ENCODE measurements at regions not wholly inside any gene's neighbourhood (a gene's known extent, or its start where the extent isn't known, plus 50 kb on each side); places are given as distances from the start of the nearest gene placed in this dataset.
A peak's percentile ranks its signal among the peaks of the same experiment; 100 is the strongest.

- no peak for DNase-seq
Measured at GRCh38 chr22:49157529-49158339, 669.9 kb downstream of the BRD1 start.

GRCh38 chr22:49156662-49157285 is 670.9 kb downstream of the BRD1 start:
- peak; percentile 97 for DNase-seq

- DNase-seq, result peak; percentile 14
Measured at GRCh38 chr22:49155770-49156580, 671.7 kb downstream of the BRD1 start.

GRCh38 chr22:49155039-49155769 is 672.5 kb downstream of the BRD1 start:
- DNase-seq, result peak; percentile 47

GRCh38 chr22:49154433-49154832 is 673.2 kb downstream of the BRD1 start:
- DNase-seq, result no peak

GRCh38 chr22:49153921-49154320 is 673.8 kb downstream of the BRD1 start:
- DNase-seq, result no peak

- no peak for DNase-seq
Measured at GRCh38 chr22:49152939-49153770, 674.5 kb downstream of the BRD1 start.

GRCh38 chr22:49152127-49152938 is 675.3 kb downstream of the BRD1 start:
- peak; percentile 90 for DNase-seq

- peak; percentile 46 for DNase-seq
Measured at GRCh38 chr22:49151256-49152126, 676.2 kb downstream of the BRD1 start.

- no peak for DNase-seq
Measured at GRCh38 chr22:49150801-49151221, 676.9 kb downstream of the BRD1 start.

GRCh38 chr22:49149721-49150608 is 677.7 kb downstream of the BRD1 start:
- DNase-seq, result no peak

GRCh38 chr22:49148895-49149418 is 678.7 kb downstream of the BRD1 start:
- no peak for DNase-seq

- no peak for DNase-seq
Measured at GRCh38 chr22:49147617-49148175, 680.0 kb downstream of the BRD1 start.

GRCh38 chr22:49147171-49147570 is 680.5 kb downstream of the BRD1 start:
- DNase-seq, result no peak

- no peak for DNase-seq
Measured at GRCh38 chr22:49146511-49146910, 681.2 kb downstream of the BRD1 start.

- no peak for DNase-seq
Measured at GRCh38 chr22:49143812-49144211, 683.9 kb downstream of the BRD1 start.

- no peak for DNase-seq
Measured at GRCh38 chr22:49142891-49143290, 684.8 kb downstream of the BRD1 start.

- DNase-seq, result no peak
Measured at GRCh38 chr22:49142296-49142695, 685.4 kb downstream of the BRD1 start.

Measured in NCI-H2171 (cell line).